WTC11 (cell line): ENCODE measurements at regions not wholly inside any gene's neighbourhood (a gene's known extent, or its start where the extent isn't known, plus 50 kb on each side); places are given as distances from the start of the nearest gene placed in this dataset.

Experiments used
- CBFB ChIP-seq: sonication (generic); formaldehyde crosslinking; IDR thresholded peaks from 2 replicates; pipeline ENCODE4 v1.8.1; 2022; ENCODE audit warnings: mild to moderate bottlenecking, low read depth, missing genetic modification reagents
- CREM ChIP-seq: sonication (generic); formaldehyde crosslinking; IDR thresholded peaks from 2 replicates; pipeline ENCODE4 v1.8.1; 2022; ENCODE audit warnings: mild to moderate bottlenecking, missing genetic modification reagents, moderate library complexity
- ZBTB21 ChIP-seq: sonication (generic); formaldehyde crosslinking; IDR thresholded peaks from 2 replicates; pipeline ENCODE4 v1.8.1; 2023; ENCODE audit warnings: mild to moderate bottlenecking, missing genetic modification reagents, borderline replicate concordance
- ZNF121 ChIP-seq: sonication (generic); formaldehyde crosslinking; IDR thresholded peaks from 2 replicates; pipeline ENCODE4 v1.8.0; 2023; ENCODE audit warnings: missing genetic modification reagents
- TF ChIP-seq, protein P1 (sequence below): fragments of 200-600 bp; IDR thresholded peaks from 2 replicates; pipeline ENCODE4 v1.8.0; 2022; ENCODE audit warnings: antibody characterized with exemption
- TF ChIP-seq, protein P2 (sequence below): sonication (generic); formaldehyde crosslinking; IDR thresholded peaks from 2 replicates; pipeline ENCODE4 v1.8.1; 2022; ENCODE audit warnings: low read depth, missing genetic modification reagents, borderline replicate concordance
- TF ChIP-seq, protein P3 (sequence below): sonication (generic); formaldehyde crosslinking; IDR thresholded peaks from 2 replicates; pipeline ENCODE4 v1.8.0; 2022; ENCODE audit warnings: mild to moderate bottlenecking, missing genetic modification reagents
- TF ChIP-seq, protein P4 (sequence below): sonication (generic); formaldehyde crosslinking; IDR thresholded peaks from 2 replicates; pipeline ENCODE4 v1.8.0; 2022; ENCODE audit warnings: missing genetic modification reagents

DNA sequence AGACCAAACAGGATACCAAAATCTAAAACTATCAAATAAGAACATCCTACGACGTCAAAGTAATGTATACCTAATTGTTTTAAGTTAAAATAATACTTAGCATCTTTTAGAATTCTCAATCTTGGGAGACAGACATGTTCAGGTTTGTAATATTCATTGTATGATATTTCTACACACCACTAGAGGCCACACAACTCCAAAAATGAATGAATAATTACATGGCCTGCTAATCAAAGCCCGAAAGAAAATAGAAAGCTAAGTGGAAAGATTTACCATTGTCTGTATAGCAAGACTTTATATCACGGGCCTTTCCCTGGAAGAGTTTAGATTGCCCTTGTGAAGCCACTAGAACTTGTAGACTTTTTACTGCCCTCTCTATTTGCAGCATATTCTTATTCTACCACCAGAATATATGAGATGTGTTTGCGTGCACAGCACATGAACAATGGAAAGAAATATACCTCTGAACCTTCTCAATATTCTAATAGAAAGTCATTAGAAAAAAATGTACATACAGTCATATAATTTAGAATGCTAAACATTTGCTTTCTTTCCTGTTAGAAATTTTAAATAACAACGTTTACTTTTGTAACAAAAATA lies 380.1 kb upstream of the NUDT12 start:
- TF ChIP-seq, protein P1, sequence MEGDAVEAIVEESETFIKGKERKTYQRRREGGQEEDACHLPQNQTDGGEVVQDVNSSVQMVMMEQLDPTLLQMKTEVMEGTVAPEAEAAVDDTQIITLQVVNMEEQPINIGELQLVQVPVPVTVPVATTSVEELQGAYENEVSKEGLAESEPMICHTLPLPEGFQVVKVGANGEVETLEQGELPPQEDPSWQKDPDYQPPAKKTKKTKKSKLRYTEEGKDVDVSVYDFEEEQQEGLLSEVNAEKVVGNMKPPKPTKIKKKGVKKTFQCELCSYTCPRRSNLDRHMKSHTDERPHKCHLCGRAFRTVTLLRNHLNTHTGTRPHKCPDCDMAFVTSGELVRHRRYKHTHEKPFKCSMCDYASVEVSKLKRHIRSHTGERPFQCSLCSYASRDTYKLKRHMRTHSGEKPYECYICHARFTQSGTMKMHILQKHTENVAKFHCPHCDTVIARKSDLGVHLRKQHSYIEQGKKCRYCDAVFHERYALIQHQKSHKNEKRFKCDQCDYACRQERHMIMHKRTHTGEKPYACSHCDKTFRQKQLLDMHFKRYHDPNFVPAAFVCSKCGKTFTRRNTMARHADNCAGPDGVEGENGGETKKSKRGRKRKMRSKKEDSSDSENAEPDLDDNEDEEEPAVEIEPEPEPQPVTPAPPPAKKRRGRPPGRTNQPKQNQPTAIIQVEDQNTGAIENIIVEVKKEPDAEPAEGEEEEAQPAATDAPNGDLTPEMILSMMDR, result no peak
- no peak for TF ChIP-seq CREM (CRISPR knock-in tag)
- TF ChIP-seq, protein P2, sequence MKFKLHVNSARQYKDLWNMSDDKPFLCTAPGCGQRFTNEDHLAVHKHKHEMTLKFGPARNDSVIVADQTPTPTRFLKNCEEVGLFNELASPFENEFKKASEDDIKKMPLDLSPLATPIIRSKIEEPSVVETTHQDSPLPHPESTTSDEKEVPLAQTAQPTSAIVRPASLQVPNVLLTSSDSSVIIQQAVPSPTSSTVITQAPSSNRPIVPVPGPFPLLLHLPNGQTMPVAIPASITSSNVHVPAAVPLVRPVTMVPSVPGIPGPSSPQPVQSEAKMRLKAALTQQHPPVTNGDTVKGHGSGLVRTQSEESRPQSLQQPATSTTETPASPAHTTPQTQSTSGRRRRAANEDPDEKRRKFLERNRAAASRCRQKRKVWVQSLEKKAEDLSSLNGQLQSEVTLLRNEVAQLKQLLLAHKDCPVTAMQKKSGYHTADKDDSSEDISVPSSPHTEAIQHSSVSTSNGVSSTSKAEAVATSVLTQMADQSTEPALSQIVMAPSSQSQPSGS (CRISPR knock-in tag), result no peak
- TF ChIP-seq CBFB (CRISPR knock-in tag), result no peak
- TF ChIP-seq, protein P3, sequence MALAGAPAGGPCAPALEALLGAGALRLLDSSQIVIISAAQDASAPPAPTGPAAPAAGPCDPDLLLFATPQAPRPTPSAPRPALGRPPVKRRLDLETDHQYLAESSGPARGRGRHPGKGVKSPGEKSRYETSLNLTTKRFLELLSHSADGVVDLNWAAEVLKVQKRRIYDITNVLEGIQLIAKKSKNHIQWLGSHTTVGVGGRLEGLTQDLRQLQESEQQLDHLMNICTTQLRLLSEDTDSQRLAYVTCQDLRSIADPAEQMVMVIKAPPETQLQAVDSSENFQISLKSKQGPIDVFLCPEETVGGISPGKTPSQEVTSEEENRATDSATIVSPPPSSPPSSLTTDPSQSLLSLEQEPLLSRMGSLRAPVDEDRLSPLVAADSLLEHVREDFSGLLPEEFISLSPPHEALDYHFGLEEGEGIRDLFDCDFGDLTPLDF, result no peak
- TF ChIP-seq, protein P4, sequence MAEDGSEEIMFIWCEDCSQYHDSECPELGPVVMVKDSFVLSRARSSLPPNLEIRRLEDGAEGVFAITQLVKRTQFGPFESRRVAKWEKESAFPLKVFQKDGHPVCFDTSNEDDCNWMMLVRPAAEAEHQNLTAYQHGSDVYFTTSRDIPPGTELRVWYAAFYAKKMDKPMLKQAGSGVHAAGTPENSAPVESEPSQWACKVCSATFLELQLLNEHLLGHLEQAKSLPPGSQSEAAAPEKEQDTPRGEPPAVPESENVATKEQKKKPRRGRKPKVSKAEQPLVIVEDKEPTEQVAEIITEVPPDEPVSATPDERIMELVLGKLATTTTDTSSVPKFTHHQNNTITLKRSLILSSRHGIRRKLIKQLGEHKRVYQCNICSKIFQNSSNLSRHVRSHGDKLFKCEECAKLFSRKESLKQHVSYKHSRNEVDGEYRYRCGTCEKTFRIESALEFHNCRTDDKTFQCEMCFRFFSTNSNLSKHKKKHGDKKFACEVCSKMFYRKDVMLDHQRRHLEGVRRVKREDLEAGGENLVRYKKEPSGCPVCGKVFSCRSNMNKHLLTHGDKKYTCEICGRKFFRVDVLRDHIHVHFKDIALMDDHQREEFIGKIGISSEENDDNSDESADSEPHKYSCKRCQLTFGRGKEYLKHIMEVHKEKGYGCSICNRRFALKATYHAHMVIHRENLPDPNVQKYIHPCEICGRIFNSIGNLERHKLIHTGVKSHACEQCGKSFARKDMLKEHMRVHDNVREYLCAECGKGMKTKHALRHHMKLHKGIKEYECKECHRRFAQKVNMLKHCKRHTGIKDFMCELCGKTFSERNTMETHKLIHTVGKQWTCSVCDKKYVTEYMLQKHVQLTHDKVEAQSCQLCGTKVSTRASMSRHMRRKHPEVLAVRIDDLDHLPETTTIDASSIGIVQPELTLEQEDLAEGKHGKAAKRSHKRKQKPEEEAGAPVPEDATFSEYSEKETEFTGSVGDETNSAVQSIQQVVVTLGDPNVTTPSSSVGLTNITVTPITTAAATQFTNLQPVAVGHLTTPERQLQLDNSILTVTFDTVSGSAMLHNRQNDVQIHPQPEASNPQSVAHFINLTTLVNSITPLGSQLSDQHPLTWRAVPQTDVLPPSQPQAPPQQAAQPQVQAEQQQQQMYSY (CRISPR knock-in tag), result no peak
- TF ChIP-seq ZNF121 (CRISPR knock-in tag), result no peak
- TF ChIP-seq ZBTB21 (CRISPR knock-in tag), result no peak
